OCI-LY1 (cell line): ENCODE measurements at regions not wholly inside any gene's neighbourhood (a gene's known extent, or its start where the extent isn't known, plus 50 kb on each side); places are given as distances from the start of the nearest gene placed in this dataset.

ENCODE experiments used
- H2AFZ ChIP-seq: fragments of 200-600 bp; sonication (generic), shearing (Covaris generic); 2 replicates; pipeline ENCODE4 v1.6.0; 2014; ENCODE audit warnings: antibody characterized with exemption, mild to moderate bottlenecking, low read length
- H3F3A ChIP-seq: fragments of 200-600 bp; sonication (generic), shearing (Covaris generic); 2 replicates; pipeline ENCODE4 v1.6.0; 2014; ENCODE audit warnings: mild to moderate bottlenecking, antibody characterized with exemption, low read length, moderate library complexity; ENCODE audit not compliant: insufficient read depth
- H3K27ac ChIP-seq: fragments of 200-600 bp; sonication (generic); 2 replicates; pipeline ENCODE4 v1.5.1; 2014; ENCODE audit warnings: low read length, mixed run types, mild to moderate bottlenecking, low read depth; ENCODE audit not compliant: poor library complexity, severe bottlenecking
- H3K27me3 ChIP-seq: fragments of 200-600 bp; sonication (generic); 2 replicates; pipeline ENCODE4 v1.6.0; 2014; ENCODE audit warnings: antibody characterized with exemption, mild to moderate bottlenecking, low read length, moderate library complexity; ENCODE audit not compliant: insufficient read depth
- H3K36me3 ChIP-seq: fragments of 200-600 bp; sonication (generic); 2 replicates; pipeline ENCODE4 v1.6.1; 2014; ENCODE audit warnings: mild to moderate bottlenecking, antibody characterized with exemption, low read length, moderate library complexity, mixed read lengths; ENCODE audit not compliant: insufficient read depth
- H3K4me1 ChIP-seq: fragments of 200-600 bp; sonication (generic); 2 replicates; pipeline ENCODE4 v1.5.1; 2014; ENCODE audit warnings: mild to moderate bottlenecking, low read length, moderate library complexity; ENCODE audit not compliant: insufficient read depth, severe bottlenecking
- H3K4me2 ChIP-seq: fragments of 200-600 bp; sonication (generic), shearing (Covaris generic); 2 replicates; pipeline ENCODE4 v1.6.1; 2014; ENCODE audit warnings: low read length
- H3K4me3 ChIP-seq: fragments of 200-600 bp; sonication (generic); 2 replicates; pipeline ENCODE4 v1.5.1; 2014; ENCODE audit warnings: low read length, low read depth, mild to moderate bottlenecking, mixed read lengths; ENCODE audit not compliant: poor library complexity, severe bottlenecking
- H3K79me2 ChIP-seq: fragments of 200-600 bp; shearing (Covaris generic); 2 replicates; pipeline ENCODE4 v1.6.1; 2016; ENCODE audit warnings: mixed run types, low read length, mixed read lengths; ENCODE audit not compliant: insufficient read depth
- H3K9ac ChIP-seq: fragments of 200-600 bp; sonication (generic), shearing (Covaris generic); 2 replicates; pipeline ENCODE4 v1.6.1; 2014; ENCODE audit warnings: mild to moderate bottlenecking, low read length, mixed read lengths
- H3K9me2 ChIP-seq: fragments of 200-600 bp; sonication (generic), shearing (Covaris generic); 2 replicates; pipeline ENCODE4 v1.6.1; 2014; ENCODE audit warnings: low read depth, mild to moderate bottlenecking, low read length, mixed read lengths
- H3K9me3 ChIP-seq: fragments of 200-600 bp; shearing (Covaris generic); 2 replicates; pipeline ENCODE4 v1.6.1; 2014; ENCODE audit warnings: low read length, mixed read lengths
- H4K20me1 ChIP-seq: fragments of 200-600 bp; sonication (generic), shearing (Covaris generic); 2 replicates; pipeline ENCODE4 v1.6.0; 2016; ENCODE audit warnings: mild to moderate bottlenecking, low read length; ENCODE audit not compliant: insufficient read depth
- EZH2 ChIP-seq: fragments of 200-600 bp; sonication (generic), shearing (Covaris generic); IDR thresholded peaks from 2 replicates; pipeline ENCODE4 v1.8.0; 2017; ENCODE audit warnings: borderline replicate concordance, mixed run types, mild to moderate bottlenecking, antibody characterized with exemption, low read length, moderate library complexity, mixed read lengths
- TF ChIP-seq, protein P1 (sequence below): fragments of 200-600 bp; sonication (generic), shearing (Covaris generic); IDR thresholded peaks from 2 replicates; pipeline ENCODE4 v1.5.1; 2017; ENCODE audit warnings: mild to moderate bottlenecking, antibody characterized with exemption, low read length, moderate library complexity, mixed read lengths

DNA sequence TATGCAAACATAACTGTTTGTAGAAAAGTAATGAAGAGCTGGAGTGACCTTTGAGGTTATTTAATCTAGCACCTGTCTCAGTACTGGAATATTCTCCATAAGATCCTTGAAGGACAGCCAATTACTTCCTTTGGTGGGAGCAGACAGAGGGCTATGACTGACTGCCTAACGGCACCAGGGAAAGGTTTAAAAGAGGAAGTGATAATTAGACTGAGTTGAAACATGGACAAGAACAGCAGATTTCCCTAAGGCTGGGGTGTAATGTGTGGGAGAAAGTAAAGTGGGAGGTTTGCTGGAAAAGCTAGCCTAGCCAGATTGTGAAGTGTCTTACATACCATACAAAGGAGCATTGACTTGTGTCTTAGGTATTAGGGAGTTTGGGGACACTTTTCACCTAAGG, 191.3 kb upstream of the PCDH9 start:
- Histone ChIP-seq H3K9me2 (no peaks in the 10 kb centered on the region), H3K4me1 (no peaks in the 10 kb centered on the region), H3K9ac (no peak overlapping the region), H3K27me3 (no peaks in the 10 kb centered on the region), H3K79me2 (no peaks in the 10 kb centered on the region), H3K4me2 (no peak overlapping the region), H2AFZ (no peak overlapping the region), H3F3A (no peaks in the 10 kb centered on the region), H3K27ac (no peak overlapping the region), H3K9me3 (no peaks in the 10 kb centered on the region), H3K36me3 (no peaks in the 10 kb centered on the region), H4K20me1 (no peaks in the 10 kb centered on the region), H3K4me3 (no peak overlapping the region)
- TF ChIP-seq EZH2 = no peak
- TF ChIP-seq, protein P1, sequence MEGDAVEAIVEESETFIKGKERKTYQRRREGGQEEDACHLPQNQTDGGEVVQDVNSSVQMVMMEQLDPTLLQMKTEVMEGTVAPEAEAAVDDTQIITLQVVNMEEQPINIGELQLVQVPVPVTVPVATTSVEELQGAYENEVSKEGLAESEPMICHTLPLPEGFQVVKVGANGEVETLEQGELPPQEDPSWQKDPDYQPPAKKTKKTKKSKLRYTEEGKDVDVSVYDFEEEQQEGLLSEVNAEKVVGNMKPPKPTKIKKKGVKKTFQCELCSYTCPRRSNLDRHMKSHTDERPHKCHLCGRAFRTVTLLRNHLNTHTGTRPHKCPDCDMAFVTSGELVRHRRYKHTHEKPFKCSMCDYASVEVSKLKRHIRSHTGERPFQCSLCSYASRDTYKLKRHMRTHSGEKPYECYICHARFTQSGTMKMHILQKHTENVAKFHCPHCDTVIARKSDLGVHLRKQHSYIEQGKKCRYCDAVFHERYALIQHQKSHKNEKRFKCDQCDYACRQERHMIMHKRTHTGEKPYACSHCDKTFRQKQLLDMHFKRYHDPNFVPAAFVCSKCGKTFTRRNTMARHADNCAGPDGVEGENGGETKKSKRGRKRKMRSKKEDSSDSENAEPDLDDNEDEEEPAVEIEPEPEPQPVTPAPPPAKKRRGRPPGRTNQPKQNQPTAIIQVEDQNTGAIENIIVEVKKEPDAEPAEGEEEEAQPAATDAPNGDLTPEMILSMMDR = no peak

DNA sequence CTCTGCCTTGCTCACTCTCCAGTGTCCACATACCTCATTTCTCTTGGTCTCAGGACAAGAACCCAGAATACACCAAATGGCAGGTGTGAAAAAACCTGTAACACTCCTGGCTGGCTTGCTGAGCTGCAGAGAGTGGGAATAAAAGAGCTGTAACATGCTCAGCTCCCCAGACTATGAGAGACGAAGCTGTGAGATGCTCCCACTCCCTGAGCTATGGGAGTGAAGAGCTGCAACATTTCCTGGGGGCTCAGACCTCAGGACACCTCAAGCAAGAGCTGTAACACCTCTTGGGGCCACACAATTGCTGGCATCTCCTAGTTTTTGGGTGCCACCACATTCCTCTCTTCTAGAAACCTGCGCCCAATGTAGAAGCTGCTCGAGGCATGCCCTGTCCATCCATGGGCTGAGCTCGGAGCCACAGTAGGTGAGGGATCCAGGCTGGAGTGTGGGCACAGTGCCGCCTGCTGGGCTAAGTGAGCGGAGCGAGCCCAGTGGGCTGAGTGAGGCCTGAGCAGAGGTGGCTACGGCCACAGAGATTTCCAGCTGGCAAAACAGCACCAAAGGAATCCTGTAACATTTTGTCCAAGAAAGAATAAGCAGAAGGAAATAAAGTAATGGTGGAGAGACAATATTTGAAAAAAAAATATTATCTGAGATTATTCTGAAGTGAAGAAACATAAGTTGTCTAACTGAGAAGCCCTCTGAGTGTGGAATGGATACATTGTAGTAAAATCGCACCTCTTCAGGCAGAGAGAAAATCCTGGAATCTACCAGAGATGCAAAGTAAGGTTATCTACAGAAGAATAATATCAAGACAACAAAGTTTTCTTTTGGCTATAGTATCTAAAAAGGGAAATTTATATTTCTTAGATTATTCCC, 186.2 kb upstream of the PCDH9 start:
- H2AFZ ChIP-seq = no peak overlapping the region
- peak overlapping the region; percentile 24; the same call in 1 of the 2 replicates for H3K4me2 ChIP-seq
- no peaks in the 10 kb centered on the region for H3K9me3 ChIP-seq
- no peaks in the 10 kb centered on the region for H3F3A ChIP-seq
- H3K9ac ChIP-seq = no peak overlapping the region
- H3K4me3 ChIP-seq = no peak overlapping the region
- H4K20me1 ChIP-seq = no peaks in the 10 kb centered on the region
- H3K27me3 ChIP-seq = no peaks in the 10 kb centered on the region
- no peaks in the 10 kb centered on the region for H3K36me3 ChIP-seq
- no peaks in the 10 kb centered on the region for H3K9me2 ChIP-seq
- TF ChIP-seq EZH2 = no peak
- TF ChIP-seq, protein P1 = peak; percentile 98
- H3K79me2 ChIP-seq = no peaks in the 10 kb centered on the region
- H3K4me1 ChIP-seq = peaks cover 5% of the 10 kb centered on the region
- no peak overlapping the region for H3K27ac ChIP-seq

DNA sequence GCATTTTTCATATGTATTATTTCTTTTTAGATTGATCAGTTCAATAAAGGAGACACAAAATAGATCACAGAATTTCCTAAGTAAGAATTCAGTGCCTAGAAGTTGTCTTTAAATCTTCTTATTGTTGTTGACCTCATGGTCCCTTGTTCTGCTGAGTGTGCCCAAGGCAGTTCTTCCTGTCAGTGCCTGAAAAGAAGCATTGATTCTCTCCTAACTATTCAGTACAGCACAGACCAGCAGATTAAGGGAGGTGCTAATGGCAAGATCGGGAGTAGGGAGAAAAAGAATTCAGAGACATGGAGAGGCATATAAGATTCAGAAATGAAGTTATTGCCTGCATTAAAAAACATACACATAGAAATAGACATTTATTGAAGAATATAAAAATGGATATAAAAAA, 180.5 kb upstream of the PCDH9 start:
- H3K4me1 ChIP-seq = no peaks in the 10 kb centered on the region
- H3K27ac ChIP-seq = no peak overlapping the region
- H3K9me2 ChIP-seq = no peaks in the 10 kb centered on the region
- H3F3A ChIP-seq = no peaks in the 10 kb centered on the region
- no peaks in the 10 kb centered on the region for H3K36me3 ChIP-seq
- H2AFZ ChIP-seq = no peak overlapping the region
- H3K9me3 ChIP-seq = no peaks in the 10 kb centered on the region
- H3K79me2 ChIP-seq = no peaks in the 10 kb centered on the region
- no peaks in the 10 kb centered on the region for H4K20me1 ChIP-seq
- no peak overlapping the region for H3K9ac ChIP-seq
- no peak overlapping the region for H3K4me3 ChIP-seq
- no peak overlapping the region for H3K4me2 ChIP-seq
- H3K27me3 ChIP-seq = no peaks in the 10 kb centered on the region
- no peak for TF ChIP-seq EZH2
- TF ChIP-seq, protein P1 = no peak
